ENCODE measurements at regions not wholly inside any gene's neighbourhood (a gene's known extent, or its start where the extent isn't known, plus 50 kb on each side); places are given as distances from the start of the nearest gene placed in this dataset.

DNA sequence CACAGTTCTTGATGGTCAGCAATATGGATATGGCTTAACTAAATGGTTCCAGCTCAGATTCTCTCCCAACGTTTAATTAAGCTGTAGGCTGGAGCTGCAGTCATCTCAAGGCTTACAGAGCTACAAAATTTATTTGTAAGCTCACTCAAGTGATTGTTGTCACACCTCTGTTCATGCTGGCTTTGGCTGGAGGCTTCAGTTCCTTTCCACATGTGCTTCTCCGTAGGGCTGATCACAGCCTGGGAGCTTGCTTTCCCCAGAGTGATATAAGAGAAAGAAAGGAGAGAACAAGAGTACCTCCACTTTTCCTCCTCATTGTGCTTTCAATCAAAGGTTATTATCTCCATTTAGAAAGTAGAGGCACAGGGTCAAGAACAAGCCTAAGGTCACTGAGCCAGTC is 182.7 kb upstream of the KCNN2 start:
- FAIRE-seq = no peak

DNA sequence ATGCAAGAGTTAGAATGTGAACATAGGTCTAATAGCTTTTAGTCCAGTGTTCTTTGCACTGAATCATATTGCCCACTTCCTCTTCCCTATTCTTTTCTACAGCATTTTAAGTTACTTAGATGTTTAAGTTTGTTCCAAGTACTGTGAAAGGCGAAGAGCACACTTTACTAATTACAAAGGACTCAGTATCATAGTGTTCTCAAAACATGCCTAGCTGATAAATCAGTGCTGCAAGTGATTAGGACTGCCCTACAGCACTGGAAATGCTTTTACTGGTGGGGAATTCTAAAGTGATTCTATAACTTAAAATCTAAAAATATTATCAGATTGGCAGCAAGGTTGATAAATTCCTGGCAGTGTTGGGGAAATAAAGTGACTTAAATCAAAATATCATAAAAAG is 177.9 kb upstream of the KCNN2 start:
- no peak for FAIRE-seq

DNA sequence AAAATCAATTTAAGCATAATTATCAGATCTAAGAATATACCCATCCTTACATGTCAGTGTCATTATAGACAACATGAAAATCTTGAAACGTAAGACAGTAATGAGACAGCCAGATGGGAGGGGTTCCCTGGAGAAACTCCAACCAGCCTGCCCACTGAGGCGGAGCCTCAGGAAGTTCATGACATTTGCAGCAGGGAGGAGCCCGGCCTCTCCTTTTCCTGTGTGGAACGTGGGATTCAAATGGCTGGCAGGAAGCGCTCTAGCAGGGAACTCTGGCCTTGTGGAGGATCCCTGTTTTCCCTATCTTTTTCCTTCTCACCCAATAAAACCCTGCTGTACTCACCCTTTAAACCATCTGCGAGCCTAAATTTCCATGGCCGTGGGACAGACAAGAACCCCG is 176.6 kb upstream of the KCNN2 start:
- no peak for FAIRE-seq

DNA sequence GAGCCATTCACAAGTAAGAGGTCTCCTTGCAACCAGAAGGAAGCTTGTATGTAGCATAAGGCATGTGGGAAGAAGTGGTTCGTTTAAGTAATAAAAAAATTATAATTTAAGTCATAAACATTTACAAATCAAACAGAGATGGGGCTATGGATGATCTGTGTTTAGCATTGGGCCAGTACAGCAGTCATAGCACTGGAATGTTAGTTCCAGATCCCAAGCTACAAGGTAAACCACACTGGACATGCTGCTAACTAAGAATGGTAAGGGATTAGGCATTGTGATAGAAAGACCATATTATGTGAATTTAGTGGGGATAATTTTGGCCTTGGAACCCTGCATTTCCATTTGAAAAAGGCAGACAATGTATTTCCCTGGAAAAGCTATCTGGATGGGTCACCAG is 170.4 kb upstream of the KCNN2 start:
- no peak for FAIRE-seq

DNA sequence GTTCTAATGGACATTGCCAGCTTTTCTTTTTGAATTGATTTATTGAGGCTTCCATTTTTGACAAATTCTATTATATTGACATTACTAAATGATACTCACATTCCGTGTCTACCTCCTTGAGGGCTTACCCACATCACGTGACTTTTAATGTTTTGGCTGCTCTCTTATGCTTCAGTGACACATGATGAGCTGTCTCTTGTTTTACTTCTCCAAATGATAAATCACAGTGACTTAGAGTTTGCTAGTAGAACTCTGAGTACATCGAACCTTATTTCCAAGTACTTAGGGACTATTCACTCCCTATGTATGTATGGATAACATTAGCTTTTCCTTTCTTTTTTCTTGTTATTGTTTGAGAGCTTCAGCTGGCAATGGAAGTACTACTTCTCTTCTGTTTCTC is 169.8 kb upstream of the KCNN2 start:
- FAIRE-seq = no peak

DNA sequence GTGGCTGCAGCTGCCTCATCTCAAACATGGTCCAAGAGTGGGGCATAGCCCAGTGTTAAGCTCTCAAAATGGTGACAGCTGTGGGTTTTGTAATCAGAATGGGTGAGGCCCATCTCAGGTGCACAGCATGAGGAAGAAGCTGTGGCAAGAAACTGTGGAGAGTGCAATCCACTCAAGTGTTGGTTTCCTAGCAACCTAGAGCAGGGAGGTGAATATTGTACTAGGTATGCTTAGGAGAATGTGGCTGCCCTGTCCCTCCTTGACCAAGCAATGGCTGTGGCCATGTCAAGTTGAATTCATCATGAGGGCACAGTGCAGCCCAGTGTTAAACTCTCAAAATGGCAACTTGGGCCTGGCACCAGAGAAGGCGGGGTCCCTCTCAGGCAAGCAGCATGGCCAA is 160.5 kb upstream of the KCNN2 start:
- no peak for FAIRE-seq

DNA sequence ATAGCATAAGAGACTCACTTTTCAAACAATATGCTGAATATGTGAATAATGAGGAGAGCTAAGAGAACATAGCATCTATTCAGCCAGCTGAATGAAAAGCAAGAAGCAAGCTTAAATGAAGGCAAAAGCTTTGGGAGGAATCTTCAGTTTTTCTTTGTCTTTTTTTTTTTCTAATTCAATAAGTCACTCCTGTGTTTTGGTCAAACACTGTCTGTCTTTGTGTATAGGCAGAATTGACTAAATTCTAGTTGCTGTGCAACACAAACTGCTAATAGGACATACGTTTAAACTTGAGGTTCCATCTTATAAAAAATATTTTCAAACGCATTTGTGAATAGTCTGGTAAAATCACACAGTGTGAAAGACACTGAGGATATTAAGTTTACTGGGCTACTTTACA is 156.9 kb upstream of the KCNN2 start:
- FAIRE-seq = no peak

DNA sequence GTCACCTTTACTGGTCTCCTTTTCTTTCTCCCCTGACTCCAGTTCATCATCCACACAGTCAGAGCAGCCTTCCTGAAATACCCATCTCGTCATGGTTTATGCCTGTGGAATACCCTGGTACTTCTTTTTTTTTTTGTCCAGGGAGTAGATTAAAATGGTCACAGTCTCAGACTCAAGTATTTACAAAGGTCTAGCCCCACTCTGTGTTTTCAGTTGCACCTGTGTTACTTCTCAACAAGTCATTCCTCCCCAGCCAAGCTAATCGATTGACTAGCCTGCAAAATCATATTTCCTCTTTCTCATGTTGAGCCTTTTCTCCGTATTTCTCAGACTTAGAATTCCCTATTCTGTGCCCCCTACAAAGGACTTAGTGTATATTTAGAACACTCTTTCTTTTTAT is 155.2 kb upstream of the KCNN2 start:
- FAIRE-seq = no peak

DNA sequence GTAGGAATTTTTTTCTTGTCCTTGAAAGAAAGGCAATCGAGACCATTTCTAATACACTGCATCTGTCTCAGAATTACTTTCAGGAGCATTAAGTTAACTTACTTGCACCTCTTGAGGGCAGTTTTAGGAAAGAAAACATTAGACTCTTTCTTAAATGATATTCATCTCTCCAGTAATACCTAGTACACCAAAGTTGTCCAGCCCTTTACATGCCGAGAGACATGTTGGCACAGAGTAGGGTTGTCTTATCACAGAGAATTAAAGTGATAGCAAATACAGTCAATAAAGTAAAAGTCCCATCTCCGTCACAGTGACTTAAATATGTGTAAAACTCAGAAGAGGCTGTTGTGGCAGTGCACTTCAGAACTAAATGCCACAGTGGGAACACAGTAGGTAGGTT is 154.3 kb upstream of the KCNN2 start:
- FAIRE-seq = no peak

DNA sequence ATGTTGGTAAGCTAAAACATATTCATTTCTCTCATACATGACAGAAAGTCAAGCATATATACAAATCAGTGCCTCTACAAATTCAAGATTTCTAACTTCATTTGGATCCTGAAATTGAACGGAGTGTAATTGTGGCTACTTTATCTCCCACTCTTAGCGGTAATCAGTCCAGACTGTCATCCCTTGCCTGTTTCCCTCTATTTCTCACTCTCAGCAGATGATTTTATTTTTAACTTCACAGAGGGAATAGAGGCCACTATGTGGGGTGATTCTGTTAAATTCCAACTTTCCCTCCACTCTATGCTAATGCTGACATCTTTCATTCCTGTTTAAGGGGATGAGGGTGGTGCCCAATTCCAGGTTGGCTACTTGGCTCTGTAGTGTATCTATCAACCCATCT is 153.8 kb upstream of the KCNN2 start:
- no peak for FAIRE-seq

DNA sequence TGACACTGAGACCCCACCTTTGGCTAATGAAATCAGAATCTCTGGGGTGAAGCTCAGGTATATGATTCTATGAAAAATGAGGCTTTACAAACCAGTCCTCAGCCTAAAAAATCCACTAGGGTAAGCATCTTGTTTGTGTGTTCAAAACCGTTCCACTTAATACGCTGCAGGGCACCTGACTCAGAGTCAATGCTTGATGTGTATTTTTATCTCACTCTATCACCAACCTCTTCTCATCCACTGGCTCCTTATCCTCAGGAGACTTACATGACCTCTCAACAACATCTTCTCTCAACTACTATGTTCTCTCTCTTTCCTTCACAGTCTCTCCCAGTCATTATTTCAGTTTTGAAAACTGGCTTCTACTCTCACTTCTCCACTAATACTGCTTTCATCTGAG is 153.3 kb upstream of the KCNN2 start:
- no peak for FAIRE-seq

DNA sequence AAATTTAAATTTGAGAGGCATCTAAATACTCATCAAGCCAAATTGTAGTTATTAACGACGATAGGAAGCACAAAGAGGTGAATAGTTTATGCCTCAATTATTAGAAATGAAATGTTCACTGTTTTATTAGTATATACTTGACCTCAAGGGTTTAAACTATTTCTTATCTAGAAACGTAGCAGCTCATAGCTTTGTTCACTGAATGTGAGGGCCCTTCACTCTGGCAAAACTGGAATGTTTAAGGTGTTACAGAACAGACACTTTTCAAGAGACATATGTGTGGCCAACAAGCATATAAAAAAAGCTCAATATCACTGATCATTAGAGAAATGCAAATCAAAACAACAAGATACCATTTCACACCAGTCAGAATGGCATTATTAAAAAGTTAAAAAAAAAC is 151.2 kb upstream of the KCNN2 start:
- FAIRE-seq = no peak

DNA sequence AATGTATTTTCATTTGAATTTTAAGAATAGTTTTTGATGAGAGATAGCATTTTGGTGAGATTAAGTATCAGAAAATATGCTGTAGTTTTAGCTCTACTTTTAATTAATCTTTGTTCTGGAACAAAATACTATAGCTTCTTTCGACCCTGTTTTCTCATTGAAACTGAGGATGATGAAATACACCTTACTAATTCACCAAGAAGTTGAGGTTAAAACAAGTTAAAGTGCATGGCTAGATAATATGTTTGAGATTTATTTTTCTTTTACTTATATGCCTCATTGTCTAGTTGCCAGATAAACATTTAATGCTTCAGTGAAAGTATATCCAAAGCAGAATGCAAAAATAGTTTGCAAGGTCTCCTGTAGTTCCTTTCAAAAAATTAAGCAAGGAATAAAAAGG is 140.1 kb upstream of the KCNN2 start:
- FAIRE-seq = no peak

DNA sequence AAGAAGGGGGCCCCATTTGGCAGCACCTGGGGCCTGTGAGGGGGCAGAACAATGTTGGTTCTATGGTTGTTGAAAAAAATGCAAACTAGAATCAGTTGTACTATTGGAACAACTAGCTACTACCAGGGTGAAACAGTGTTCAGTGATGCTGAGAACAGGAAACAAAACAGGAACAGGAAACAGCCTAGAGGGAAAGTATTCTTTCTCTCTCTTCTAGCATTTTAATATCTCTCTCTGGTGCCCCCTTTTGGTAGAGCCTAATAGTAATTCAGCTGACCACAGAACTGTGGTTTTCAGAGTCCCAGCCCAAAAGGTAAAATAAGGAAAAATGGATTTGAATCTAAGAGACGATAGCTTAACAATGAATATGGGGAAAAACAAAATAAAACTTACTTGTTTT is 138.0 kb upstream of the KCNN2 start:
- no peak for FAIRE-seq

DNA sequence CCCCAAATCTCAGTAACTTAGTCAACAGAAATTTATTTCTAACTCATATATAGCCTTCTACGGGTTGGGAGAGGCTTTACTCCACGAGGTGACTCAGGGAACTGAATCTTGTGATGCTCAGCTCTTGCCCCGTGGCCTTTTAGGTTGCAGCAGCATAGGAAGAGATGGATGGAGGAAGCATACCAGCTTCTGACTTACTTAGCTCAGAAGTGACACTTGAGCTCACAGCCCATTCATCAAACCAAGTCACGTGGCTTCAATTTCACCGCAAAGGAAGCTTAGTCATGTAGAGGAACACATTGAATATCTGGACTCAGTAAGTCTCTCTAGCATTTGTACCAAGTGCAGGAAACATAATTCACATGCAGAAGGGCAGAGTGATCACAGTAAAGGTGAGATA is 124.1 kb upstream of the KCNN2 start:
- no peak for FAIRE-seq

DNA sequence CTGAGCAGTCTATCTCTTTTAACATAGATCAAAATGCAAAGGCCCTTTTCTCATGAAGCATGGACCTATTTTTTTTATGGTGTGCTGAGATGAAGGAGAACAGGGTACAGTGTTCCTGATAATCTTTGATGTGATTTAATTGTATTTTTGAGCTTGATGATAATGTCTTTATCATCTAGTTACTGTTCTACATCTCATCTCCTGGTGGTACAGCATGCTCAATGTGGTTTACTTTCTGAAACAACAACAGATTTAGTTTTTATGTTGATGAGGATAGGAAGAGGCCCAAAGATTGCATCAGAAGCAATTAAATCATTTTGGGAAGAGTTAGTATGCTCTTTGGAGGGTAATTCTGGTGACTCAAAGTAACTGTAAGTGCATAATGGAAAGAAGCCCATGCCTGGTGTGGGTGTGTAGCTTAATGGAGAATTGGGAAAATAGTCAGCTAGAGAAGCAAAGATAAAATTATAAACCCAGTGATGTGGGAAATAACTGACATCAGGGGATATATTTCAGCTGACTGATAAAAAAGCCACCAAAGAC is 123.0 kb upstream of the KCNN2 start:
- FAIRE-seq = no peak

DNA sequence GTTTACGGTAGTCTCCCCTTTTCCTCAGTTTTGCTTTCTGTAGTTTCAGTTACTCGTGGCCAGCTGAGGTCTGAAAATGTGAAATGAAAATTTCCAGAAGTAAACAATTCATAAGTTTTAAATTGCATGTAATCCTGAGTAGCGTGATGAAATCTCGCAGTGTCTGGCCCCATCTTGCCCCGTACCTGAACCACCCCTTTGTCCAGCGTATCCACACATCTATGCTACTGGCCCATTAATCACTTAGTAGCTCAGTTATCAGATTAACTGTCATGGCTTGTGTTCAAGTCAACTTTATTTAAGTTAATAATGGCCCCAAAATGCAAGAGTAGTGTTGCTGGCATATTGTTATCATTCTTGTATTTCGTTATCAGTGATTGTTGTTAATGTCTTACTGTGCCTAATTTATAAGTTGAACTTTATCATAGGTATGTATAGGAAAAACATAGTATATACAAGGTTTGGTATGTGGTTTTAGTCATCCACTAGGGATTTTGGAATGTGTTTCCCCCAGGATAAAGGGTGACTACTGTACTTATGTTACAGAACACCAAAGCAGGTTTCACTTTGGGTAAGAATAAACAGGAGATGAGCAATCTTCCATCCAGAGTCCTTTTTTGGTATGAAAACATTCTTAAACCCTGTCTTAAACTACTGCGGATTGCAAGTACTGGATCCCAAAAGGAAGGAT is 118.4 kb upstream of the KCNN2 start:
- FAIRE-seq = no peak

DNA sequence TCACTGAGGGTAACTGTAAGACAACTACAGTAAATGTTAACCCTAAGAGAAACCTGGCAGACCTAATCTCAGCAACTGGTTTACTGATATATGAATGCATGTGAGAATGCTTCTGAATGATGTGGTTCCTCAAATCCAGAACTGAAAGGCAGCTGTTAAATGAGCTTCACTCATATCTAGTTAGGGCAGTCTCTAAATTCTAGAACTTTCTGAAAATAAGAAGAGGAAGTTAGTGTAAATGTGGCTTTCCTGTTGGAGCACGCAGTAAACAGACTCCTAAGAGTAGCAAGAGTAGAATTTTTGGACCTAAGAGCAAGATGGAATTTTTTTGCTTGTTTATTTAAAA is 117.9 kb upstream of the KCNN2 start:
- no peak for FAIRE-seq

DNA sequence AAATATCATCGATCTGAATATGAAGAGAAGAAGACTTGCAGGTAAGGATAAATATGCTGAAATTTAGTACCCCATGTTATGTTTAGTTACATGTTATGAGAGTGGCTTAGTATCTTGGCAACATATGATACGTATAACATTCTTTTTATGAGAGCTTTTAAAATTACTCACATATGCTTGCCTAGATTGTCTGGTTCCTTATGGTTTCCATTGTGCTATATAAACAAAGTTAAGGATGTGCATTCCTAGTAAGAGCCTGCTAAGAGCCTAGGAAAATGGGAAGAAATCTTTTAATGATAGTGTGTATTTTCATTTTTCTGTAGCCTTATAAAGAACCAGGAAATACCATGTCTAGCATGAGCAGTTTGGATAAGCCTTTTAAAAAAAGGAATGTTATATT is 112.0 kb upstream of the KCNN2 start:
- no peak for FAIRE-seq

DNA sequence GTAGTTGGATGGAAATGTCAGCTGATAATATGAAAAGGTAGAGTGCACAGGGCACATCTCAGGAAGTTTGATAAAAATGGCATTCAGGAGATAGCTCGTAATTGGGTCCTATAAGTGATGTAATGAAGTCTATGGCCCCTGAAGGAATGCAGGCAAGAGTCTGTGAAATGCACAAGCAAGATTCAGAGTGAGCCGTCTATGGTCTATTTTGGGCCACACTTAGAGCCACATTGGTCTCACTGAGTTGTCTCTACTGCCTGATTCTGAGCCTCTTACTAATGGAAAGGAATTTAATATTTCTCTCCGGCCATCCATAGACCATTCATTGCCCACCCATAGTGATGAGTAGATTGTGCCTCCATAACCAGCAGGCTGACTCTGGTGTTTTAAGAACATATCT is 111.3 kb upstream of the KCNN2 start:
- no peak for FAIRE-seq

DNA sequence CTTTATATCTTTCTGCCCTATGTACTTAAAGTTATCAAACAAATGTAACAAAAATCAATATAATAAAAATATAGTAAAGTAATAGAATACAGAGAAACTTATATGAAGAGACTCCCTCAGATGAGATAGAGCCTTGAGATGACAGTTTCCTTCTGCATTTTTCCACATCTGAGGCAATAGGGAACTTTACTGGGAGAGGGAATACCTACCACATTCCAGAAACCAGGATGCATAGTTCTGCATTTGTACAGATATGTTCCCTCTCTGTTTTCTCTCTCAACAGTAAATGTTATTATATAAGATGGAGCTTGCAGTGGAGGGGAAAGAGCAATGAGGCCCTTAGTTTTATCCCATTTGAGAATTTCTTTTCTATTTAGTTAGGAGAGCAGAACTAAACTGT is 109.6 kb upstream of the KCNN2 start:
- FAIRE-seq = no peak

DNA sequence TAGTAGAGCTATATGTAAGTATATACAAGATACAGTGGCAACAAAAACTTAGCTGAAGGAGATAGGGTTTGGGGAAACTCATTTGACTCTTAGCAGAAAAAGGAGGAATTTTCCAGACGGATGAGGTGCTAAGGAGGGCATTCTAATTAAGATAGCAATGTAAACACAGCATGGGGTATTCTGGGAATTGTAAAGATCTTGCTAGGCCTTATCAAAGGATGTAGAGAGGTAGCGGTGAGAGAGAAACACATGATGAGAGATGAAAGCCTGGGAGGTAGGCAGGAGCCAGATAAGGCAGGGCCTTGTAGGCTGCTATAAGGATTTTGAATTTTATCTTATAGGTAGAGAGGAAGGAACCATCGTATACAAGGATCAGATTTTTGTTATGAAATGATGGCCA is 106.6 kb upstream of the KCNN2 start:
- FAIRE-seq = no peak

DNA sequence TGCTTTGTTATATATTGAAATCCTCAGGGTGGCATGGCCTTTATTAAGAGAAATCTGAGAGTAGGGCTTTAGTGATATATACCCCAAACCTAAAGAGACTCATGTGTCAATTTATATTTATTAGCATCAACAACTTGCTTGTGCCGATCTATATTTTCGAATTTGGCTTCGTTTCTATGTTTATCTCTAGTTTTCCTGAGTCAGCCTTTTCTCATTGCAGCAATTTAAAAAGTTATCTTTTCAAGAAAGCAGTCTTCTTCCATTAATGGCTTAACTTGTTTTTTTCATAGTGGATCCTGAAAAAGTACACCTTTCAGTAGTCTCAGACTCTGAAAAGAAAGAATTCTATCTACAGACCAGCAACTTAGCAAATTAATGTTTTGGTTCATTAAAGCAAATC is 99.9 kb upstream of the KCNN2 start:
- FAIRE-seq = no peak

DNA sequence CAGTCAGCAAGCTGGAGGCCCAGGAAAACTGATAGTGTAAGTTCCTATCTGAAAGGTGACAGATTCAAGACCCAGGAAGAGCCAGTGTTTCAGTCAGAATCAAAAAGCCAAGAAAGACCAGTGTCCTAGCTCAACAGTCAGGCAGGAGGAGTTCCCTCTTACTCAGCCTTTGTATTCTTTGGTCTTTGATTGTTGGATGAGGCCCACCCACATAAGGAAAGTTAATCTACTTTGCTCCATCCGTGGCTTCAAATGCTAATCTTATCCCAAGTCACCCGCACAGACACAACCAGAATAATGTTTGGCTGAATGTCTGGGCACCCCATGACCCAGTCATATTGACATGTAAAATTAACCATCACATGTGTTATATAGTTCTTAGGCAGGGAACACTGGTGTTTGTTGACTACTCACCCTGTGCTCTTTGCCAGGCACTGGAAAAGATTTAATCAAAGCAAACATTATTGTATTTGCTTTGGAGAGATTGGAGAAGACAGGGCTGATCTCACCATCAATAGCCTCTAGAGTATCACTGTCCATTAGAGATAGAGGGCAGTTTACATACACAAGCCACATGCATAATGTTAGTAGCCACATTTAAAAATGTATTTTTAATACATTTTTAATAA is 96.3 kb upstream of the KCNN2 start:
- FAIRE-seq = no peak

DNA sequence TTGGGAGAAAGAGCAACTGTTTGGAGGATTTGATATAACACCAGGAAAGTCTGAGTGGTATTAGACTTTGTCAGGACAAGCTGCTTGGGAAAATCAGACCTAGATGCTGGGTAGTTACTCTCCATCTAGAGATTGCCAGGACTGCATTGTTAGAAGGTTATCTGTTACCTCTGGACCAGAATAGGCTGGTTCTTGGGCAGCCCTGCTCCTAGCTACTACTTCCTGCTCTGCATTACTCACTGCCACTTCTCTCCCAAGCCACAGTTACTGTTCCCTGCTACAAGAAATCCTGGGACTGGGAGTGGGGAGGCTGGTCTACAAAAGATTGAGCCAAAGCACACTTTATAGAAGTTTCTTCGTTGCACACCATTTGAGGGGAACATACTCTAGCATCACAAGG is 95.5 kb upstream of the KCNN2 start:
- no peak for FAIRE-seq
